GM23248 (cell line): ENCODE measurements at regions not wholly inside any gene's neighbourhood (a gene's known extent, or its start where the extent isn't known, plus 50 kb on each side); places are given as distances from the start of the nearest gene placed in this dataset.

ENCODE experiments used
- DNase-seq: peaks from one replicate; pipeline ENCODE4 v3.0.0-alpha.2; 2015
- H2AFZ ChIP-seq: fragments of 200-600 bp; sonication (generic); 2 replicates; pipeline ENCODE4 v1.6.1; 2016; ENCODE audit warnings: antibody characterized with exemption
- H3F3A ChIP-seq: fragments of 200-600 bp; sonication (generic); 2 replicates; pipeline ENCODE4 v1.6.1; 2016; ENCODE audit warnings: mild to moderate bottlenecking, antibody characterized with exemption, mixed run types; ENCODE audit not compliant: insufficient read depth
- H3K27ac ChIP-seq: fragments of 200-600 bp; sonication (generic); 2 replicates; pipeline ENCODE4 v1.5.1; 2016; ENCODE audit warnings: mild to moderate bottlenecking
- H3K27me3 ChIP-seq: fragments of 200-600 bp; sonication (generic); replicated peaks from 2 replicates; pipeline ENCODE4 v1.6.1; 2016; ENCODE audit warnings: mild to moderate bottlenecking; ENCODE audit not compliant: insufficient read depth
- H3K36me3 ChIP-seq: fragments of 200-600 bp; sonication (generic); 2 replicates; pipeline ENCODE4 v1.6.1; 2016; ENCODE audit warnings: low read depth, mild to moderate bottlenecking
- H3K4me1 ChIP-seq: fragments of 200-600 bp; sonication (generic); 2 replicates; pipeline ENCODE4 v1.6.1; 2016; ENCODE audit warnings: mild to moderate bottlenecking; ENCODE audit not compliant: insufficient read depth
- H3K4me2 ChIP-seq: fragments of 200-600 bp; sonication (generic); one replicate; pipeline ENCODE4 v1.6.1; 2016; ENCODE audit warnings: mild to moderate bottlenecking; ENCODE audit not compliant: unreplicated experiment
- H3K4me3 ChIP-seq: fragments of 200-600 bp; sonication (generic); 2 replicates; pipeline ENCODE4 v1.5.1; 2016; ENCODE audit warnings: mild to moderate bottlenecking
- H3K79me2 ChIP-seq: fragments of 200-600 bp; sonication (generic); 2 replicates; pipeline ENCODE4 v1.6.1; 2016; ENCODE audit warnings: mild to moderate bottlenecking; ENCODE audit not compliant: insufficient read depth
- H3K9ac ChIP-seq: fragments of 200-600 bp; sonication (generic); 2 replicates; pipeline ENCODE4 v1.6.1; 2016; ENCODE audit warnings: mild to moderate bottlenecking
- H3K9me2 ChIP-seq: fragments of 200-600 bp; sonication (generic); 2 replicates; pipeline ENCODE4 v1.6.1; 2016; ENCODE audit warnings: mixed run types, mild to moderate bottlenecking, moderate library complexity; ENCODE audit not compliant: insufficient read depth
- H3K9me3 ChIP-seq: fragments of 200-600 bp; sonication (generic); one replicate; pipeline ENCODE4 v1.6.1; 2017; ENCODE audit warnings: low read depth
- H4K20me1 ChIP-seq: fragments of 200-600 bp; sonication (generic); 2 replicates; pipeline ENCODE4 v1.6.0; 2016; ENCODE audit not compliant: insufficient read depth
- EZH2 ChIP-seq: fragments of 200-600 bp; sonication (generic); IDR thresholded peaks from 2 replicates; pipeline ENCODE4 v1.6.1; 2018; ENCODE audit warnings: antibody characterized with exemption, mild to moderate bottlenecking; ENCODE audit not compliant: insufficient read depth, poor library complexity, severe bottlenecking
- EZH2phosphoT487 ChIP-seq: fragments of 200-600 bp; sonication (generic); IDR thresholded peaks from 2 replicates; pipeline ENCODE4 v1.6.1; 2018; ENCODE audit warnings: antibody characterized with exemption, moderate library complexity, mild to moderate bottlenecking, low read depth; ENCODE audit not compliant: insufficient read depth
- WGBS, 2 experiments: methylation state at CpG; one replicate each; pipeline ENCODE4 v1.1.6; 2015 to 2017; ENCODE audit warnings: low lambda C conversion rate in 2 of 2, low coverage in 1 of 2; ENCODE audit errors: missing lambda C conversion rate in 2 of 2; 5-methylcytosine and 5-hydroxymethylcytosine counted together
- in situ Hi-C: fragments of 300-500 bp; cut with MboI; formaldehyde crosslinking; loops from 2 replicates; pipeline ENCODE4 v1.15.0; 2020

GRCh38 chr1:63129855-63130254, 192.5 kb upstream of the FOXD3 start:
- in situ Hi-C loops = no loop called here
- H3K36me3 ChIP-seq = no peaks in the 10 kb centered on the region
- peaks cover 31% of the 10 kb centered on the region for H3K27me3 ChIP-seq
- H3K4me1 ChIP-seq = peaks cover 4% of the 10 kb centered on the region
- DNase-seq = no peak
- H4K20me1 ChIP-seq = no peaks in the 10 kb centered on the region
- no peak overlapping the region for H3K27ac ChIP-seq
- H2AFZ ChIP-seq = no peak overlapping the region
- no peak overlapping the region for H3K4me3 ChIP-seq
- 62 to 69% methylated on average over 2 of the region's 2 CpGs for WGBS, 2 experiments
- H3K9me2 ChIP-seq = no peaks in the 10 kb centered on the region
- no peaks in the 10 kb centered on the region for H3K9me3 ChIP-seq
- H3K4me2 ChIP-seq = no peak overlapping the region
- no peak overlapping the region for H3K9ac ChIP-seq
- H3K79me2 ChIP-seq = no peaks in the 10 kb centered on the region
- TF ChIP-seq EZH2 (no peak), EZH2phosphoT487 (no peak)
- H3F3A ChIP-seq = 0 out of 2 replicates have a peak, but pooled peaks cover 5% of the 10 kb centered on the region

- Histone ChIP-seq H3K36me3 (no peaks in the 10 kb centered on the region), H3K4me2 (no peak overlapping the region), H3K9ac (no peak overlapping the region), H3K79me2 (no peaks in the 10 kb centered on the region), H3F3A (no peaks in the 10 kb centered on the region), H3K27me3 (peaks cover 36% of the 10 kb centered on the region), H4K20me1 (no peaks in the 10 kb centered on the region), H2AFZ (no peak overlapping the region), H3K4me1 (no peaks in the 10 kb centered on the region), H3K9me2 (no peaks in the 10 kb centered on the region), H3K27ac (no peak overlapping the region), H3K4me3 (no peak overlapping the region), H3K9me3 (no peaks in the 10 kb centered on the region)
- no peak for DNase-seq
- WGBS, 2 experiments = 55 to 58% methylated on average over 6 of the region's 6 CpGs
- TF ChIP-seq EZH2phosphoT487 = no peak
- TF ChIP-seq EZH2 = no peak
- in situ Hi-C loops = no loop called here
Observed at GRCh38 chr1:63134501-63135173, 187.7 kb upstream of the FOXD3 start.

- in situ Hi-C loops = no loop called here
- H3K9me2 ChIP-seq = no peaks in the 10 kb centered on the region
- H3F3A ChIP-seq = no peaks in the 10 kb centered on the region
- no peak overlapping the region for H3K4me2 ChIP-seq
- H4K20me1 ChIP-seq = no peaks in the 10 kb centered on the region
- H3K9me3 ChIP-seq = no peaks in the 10 kb centered on the region
- H3K79me2 ChIP-seq = no peaks in the 10 kb centered on the region
- TF ChIP-seq EZH2 = no peak
- TF ChIP-seq EZH2phosphoT487 = no peak
- no peak for DNase-seq
- no peaks in the 10 kb centered on the region for H3K4me1 ChIP-seq
- 60 to 76% methylated on average over 2 of the region's 2 CpGs for WGBS, 2 experiments
- H3K27ac ChIP-seq = no peak overlapping the region
- no peaks in the 10 kb centered on the region for H3K36me3 ChIP-seq
- H3K4me3 ChIP-seq = no peak overlapping the region
- H3K9ac ChIP-seq = no peak overlapping the region
- peaks cover 36% of the 10 kb centered on the region for H3K27me3 ChIP-seq
- H2AFZ ChIP-seq = no peak overlapping the region
Observed at GRCh38 chr1:63135174-63135512, 187.2 kb upstream of the FOXD3 start.

- H3K36me3 ChIP-seq = no peaks in the 10 kb centered on the region
- H3F3A ChIP-seq = no peaks in the 10 kb centered on the region
- in situ Hi-C loops = no loop called here
- no peak overlapping the region for H2AFZ ChIP-seq
- H3K9me3 ChIP-seq = no peaks in the 10 kb centered on the region
- no peaks in the 10 kb centered on the region for H3K79me2 ChIP-seq
- TF ChIP-seq EZH2 (no peak), EZH2phosphoT487 (no peak)
- no peaks in the 10 kb centered on the region for H3K9me2 ChIP-seq
- DNase-seq = no peak
- H3K4me3 ChIP-seq = no peak overlapping the region
- H3K27me3 ChIP-seq = peaks cover 36% of the 10 kb centered on the region
- H3K27ac ChIP-seq = no peak overlapping the region
- no peaks in the 10 kb centered on the region for H3K4me1 ChIP-seq
- no peaks in the 10 kb centered on the region for H4K20me1 ChIP-seq
- no peak overlapping the region for H3K4me2 ChIP-seq
- 33 to 40% methylated on average over 1 of the region's 1 CpG for WGBS, 2 experiments
- no peak overlapping the region for H3K9ac ChIP-seq
Observed at GRCh38 chr1:63135801-63136200, 186.6 kb upstream of the FOXD3 start.

- no peak for DNase-seq
- no peaks in the 10 kb centered on the region for H3K9me2 ChIP-seq
- no peak overlapping the region for H3K4me3 ChIP-seq
- no peak overlapping the region for H2AFZ ChIP-seq
- H3K27me3 ChIP-seq = peaks cover 10% of the 10 kb centered on the region
- TF ChIP-seq EZH2 = no peak
- no peak for TF ChIP-seq EZH2phosphoT487
- no peaks in the 10 kb centered on the region for H4K20me1 ChIP-seq
- 34 to 40% methylated on average over 5 of the region's 5 CpGs for WGBS, 2 experiments
- in situ Hi-C loops = no loop called here
- H3K4me1 ChIP-seq = no peaks in the 10 kb centered on the region
- H3K9me3 ChIP-seq = no peaks in the 10 kb centered on the region
- no peak overlapping the region for H3K4me2 ChIP-seq
- H3F3A ChIP-seq = no peaks in the 10 kb centered on the region
- H3K79me2 ChIP-seq = no peaks in the 10 kb centered on the region
- no peak overlapping the region for H3K9ac ChIP-seq
- H3K27ac ChIP-seq = no peak overlapping the region
- H3K36me3 ChIP-seq = no peaks in the 10 kb centered on the region
Observed at GRCh38 chr1:63142001-63142400, 180.4 kb upstream of the FOXD3 start.
